Fibroblast of lung (primary cell): ENCODE measurements at regions not wholly inside any gene's neighbourhood (a gene's known extent, or its start where the extent isn't known, plus 50 kb on each side); places are given as distances from the start of the nearest gene placed in this dataset.

ENCODE experiments used
- CTCF ChIP-seq, 2 donors: IDR thresholded peaks in 1 of 2; conservative IDR thresholded peaks in 1 of 2; 1 replicate in 1 of 2; 2 replicates in 1 of 2; pipeline ENCODE4 v1.5.1; 2011 to 2012; ENCODE audit warnings: low read length in 2 of 2, control low read depth in 1 of 2, inconsistent platforms in 1 of 2, low read depth in 1 of 2, mild to moderate bottlenecking in 1 of 2
- EZH2 ChIP-seq: IDR thresholded peaks from 2 replicates; pipeline ENCODE4 v1.5.1; 2012; ENCODE audit warnings: low read length, control low read depth, mild to moderate bottlenecking; ENCODE audit errors: missing control alignments

- TF ChIP-seq CTCF (conservative IDR thresholded peaks at IDR 0.05 in 1 of 2, IDR thresholded peaks at IDR 0.05 in 1 of 2; ENCODE audit: low read depth in 1 of 2, low read length in 2 of 2) = no peak
- TF ChIP-seq EZH2 = no peak
These were observed 187.3 kb upstream of the LHX5 start for GRCh38 chr12:113659015-113659414.
